Naive thymus-derived CD4-positive, alpha-beta T cell (primary cell): ENCODE measurements at regions not wholly inside any gene's neighbourhood (a gene's known extent, or its start where the extent isn't known, plus 50 kb on each side); places are given as distances from the start of the nearest gene placed in this dataset.
"Not testable (repeated sequence)": the region's sequence is repeated elsewhere in the genome, so short reads cannot be mapped to it uniquely, and the experiment has no call there.

Source experiments
- ATAC-seq: fragments of 150-1000 bp; cut with Tn5 transposase; 2 replicates; pipeline ENCODE4 v1.10.0; 2021; ENCODE audit warnings: mild to moderate bottlenecking, moderate library complexity
- CTCF ChIA-PET: fragments of 350-600 bp; sonication (Branson Sonifier 250); formaldehyde crosslinking; loops from one replicate; lab custom pipeline; 2021; ENCODE audit warnings: antibody characterized with exemption; lab: Charles Lee
- POLR2A ChIA-PET: fragments of 350-600 bp; sonication (Branson Sonifier 250); formaldehyde crosslinking; loops from one replicate; lab custom pipeline; 2021; ENCODE audit warnings: antibody characterized with exemption, inconsistent platforms; lab: Charles Lee
- DNase-seq, 9 donors: peaks; one replicate each; pipeline versions ENCODE4 v3.0.0 to v3.0.0-alpha.2; 2020 to 2022; ENCODE audit warnings: mixed read lengths in 1 of 9
- H3K27ac ChIP-seq: one replicate; pipeline ENCODE4 v1.7.0; 2013; ENCODE audit warnings: mild to moderate bottlenecking, low read depth, low read length, moderate library complexity
- H3K27me3 ChIP-seq, 2 donors: one replicate each; pipeline ENCODE4 v1.7.0; 2013; ENCODE audit warnings: low read length in 2 of 2, mild to moderate bottlenecking in 2 of 2, moderate library complexity in 2 of 2; ENCODE audit not compliant: control insufficient read depth in 2 of 2, insufficient read depth in 2 of 2
- H3K36me3 ChIP-seq, 3 experiments: 1 replicate in 2 of 3; 2 replicates in 1 of 3; pipeline ENCODE4 v1.7.0; 2013; ENCODE audit warnings: low read length in 3 of 3, mild to moderate bottlenecking in 3 of 3, moderate library complexity in 1 of 3; ENCODE audit not compliant: insufficient read depth in 3 of 3, control insufficient read depth in 2 of 3
- H3K4me1 ChIP-seq, 2 donors: one replicate each; pipeline ENCODE4 v1.7.0; 2013; ENCODE audit warnings: low read length in 2 of 2, mild to moderate bottlenecking in 2 of 2, moderate library complexity in 1 of 2; ENCODE audit not compliant: control insufficient read depth in 2 of 2, insufficient read depth in 2 of 2
- H3K4me3 ChIP-seq: 2 replicates; pipeline ENCODE4 v1.7.0; 2013; ENCODE audit warnings: mild to moderate bottlenecking, low read length
- H3K9me3 ChIP-seq, 3 experiments: 1 replicate in 2 of 3; 2 replicates in 1 of 3; pipeline ENCODE4 v1.7.0; 2013; ENCODE audit warnings: low read length in 3 of 3; ENCODE audit not compliant: control insufficient read depth in 2 of 3
- H3K27ac Mint-ChIP-seq, 9 donors: one replicate each; pipeline ENCODE4 v1.8.0; 2020 to 2022; ENCODE audit warnings: mixed read lengths in 9 of 9, mild to moderate bottlenecking in 8 of 9, moderate library complexity in 5 of 9, inconsistent platforms in 2 of 9
- H3K27me3 Mint-ChIP-seq, 5 donors: one replicate each; pipeline ENCODE4 v1.8.0; 2021 to 2022; ENCODE audit warnings: mixed read lengths in 5 of 5, mild to moderate bottlenecking in 1 of 5
- H3K36me3 Mint-ChIP-seq, 5 donors: one replicate each; pipeline ENCODE4 v1.8.0; 2020 to 2022; ENCODE audit warnings: mixed read lengths in 5 of 5, mild to moderate bottlenecking in 3 of 5, inconsistent platforms in 1 of 5
- H3K4me1 Mint-ChIP-seq, 7 donors: one replicate each; pipeline ENCODE4 v1.8.0; 2020 to 2022; ENCODE audit warnings: mixed read lengths in 7 of 7, mild to moderate bottlenecking in 3 of 7, inconsistent platforms in 1 of 7
- H3K4me3 Mint-ChIP-seq, 10 donors: one replicate each; pipeline ENCODE4 v1.8.0; 2020 to 2022; ENCODE audit warnings: mild to moderate bottlenecking in 10 of 10, mixed read lengths in 10 of 10, moderate library complexity in 6 of 10, inconsistent platforms in 2 of 10
- H3K9me3 Mint-ChIP-seq, 11 donors: one replicate each; pipeline ENCODE4 v1.8.0; 2020 to 2022; ENCODE audit warnings: mixed read lengths in 11 of 11, mild to moderate bottlenecking in 4 of 11, inconsistent platforms in 1 of 11, moderate library complexity in 1 of 11
- intact Hi-C, 2 donors: fragments of 100-400 bp; cut with micrococcal nuclease; formaldehyde crosslinking; loops; one replicate each; pipeline ENCODE4 v1.15.1; 2023

DNA sequence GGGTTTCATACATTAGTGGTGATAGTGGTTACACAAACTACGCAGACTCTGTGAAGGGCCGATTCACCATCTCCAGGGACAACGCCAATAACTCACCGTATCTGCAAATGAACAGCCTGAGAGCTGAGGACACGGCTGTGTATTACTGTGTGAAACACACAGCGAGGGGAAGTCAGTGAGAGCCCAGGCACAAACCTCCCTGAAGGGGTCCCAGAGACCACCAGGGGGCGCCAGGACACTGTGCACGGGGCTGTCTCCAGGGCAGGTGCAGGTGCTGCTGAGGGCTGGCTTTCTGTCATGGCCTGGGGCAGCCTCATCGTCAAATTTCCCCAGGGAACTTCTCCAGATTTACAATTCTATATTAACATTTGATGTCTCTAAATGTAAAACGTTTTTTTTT, 184.6 kb upstream of the TP53TG3C start:
- H3K27ac Mint-ChIP-seq, H3K4me3 ChIP-seq, H3K36me3 ChIP-seq, H3K27ac ChIP-seq, POLR2A ChIA-PET, H3K9me3 Mint-ChIP-seq, H3K4me1 ChIP-seq, intact Hi-C loops, H3K4me3 Mint-ChIP-seq, H3K9me3 ChIP-seq, CTCF ChIA-PET, H3K36me3 Mint-ChIP-seq, H3K4me1 Mint-ChIP-seq, H3K27me3 Mint-ChIP-seq, H3K27me3 ChIP-seq, ATAC-seq: not testable (repeated sequence)
- DNase-seq = peak in 1 of 9 donors; percentile 24

GRCh38 chr16:33027121-33027520, 166.9 kb upstream of the TP53TG3C start:
- CTCF ChIA-PET, H3K4me3 Mint-ChIP-seq, H3K4me3 ChIP-seq, H3K27ac Mint-ChIP-seq, DNase-seq, H3K27ac ChIP-seq, H3K36me3 Mint-ChIP-seq, H3K9me3 ChIP-seq, H3K36me3 ChIP-seq, H3K4me1 Mint-ChIP-seq, intact Hi-C loops, H3K27me3 Mint-ChIP-seq, H3K9me3 Mint-ChIP-seq, ATAC-seq, H3K4me1 ChIP-seq, H3K27me3 ChIP-seq, POLR2A ChIA-PET: not testable (repeated sequence)

GRCh38 chr16:33027941-33028340, 166.1 kb upstream of the TP53TG3C start:
- H3K9me3 ChIP-seq, POLR2A ChIA-PET, intact Hi-C loops, H3K4me3 Mint-ChIP-seq, H3K36me3 ChIP-seq, H3K27me3 Mint-ChIP-seq, ATAC-seq, H3K27ac ChIP-seq, H3K4me1 Mint-ChIP-seq, H3K4me3 ChIP-seq, H3K9me3 Mint-ChIP-seq, DNase-seq, CTCF ChIA-PET, H3K27me3 ChIP-seq, H3K4me1 ChIP-seq, H3K36me3 Mint-ChIP-seq, H3K27ac Mint-ChIP-seq: not testable (repeated sequence)

- H3K9me3 Mint-ChIP-seq, CTCF ChIA-PET, H3K27me3 Mint-ChIP-seq: not testable (repeated sequence)
Measured at GRCh38 chr16:33028707-33029390, 165.2 kb upstream of the TP53TG3C start.

GRCh38 chr16:33048849-33049248, 145.2 kb upstream of the TP53TG3C start:
- H3K27me3 Mint-ChIP-seq, DNase-seq, H3K4me1 Mint-ChIP-seq, H3K36me3 Mint-ChIP-seq, ATAC-seq, H3K4me1 ChIP-seq, H3K9me3 ChIP-seq, H3K27ac Mint-ChIP-seq, H3K9me3 Mint-ChIP-seq, intact Hi-C loops, H3K27ac ChIP-seq, H3K4me3 ChIP-seq, CTCF ChIA-PET, H3K27me3 ChIP-seq, H3K36me3 ChIP-seq, H3K4me3 Mint-ChIP-seq, POLR2A ChIA-PET: not testable (repeated sequence)

More at GRCh38 chr16:33028707-33029390, 165.2 kb upstream of the TP53TG3C start:
- H3K36me3 Mint-ChIP-seq, H3K4me1 Mint-ChIP-seq, ATAC-seq, H3K4me1 ChIP-seq, POLR2A ChIA-PET, H3K27ac Mint-ChIP-seq, H3K36me3 ChIP-seq, intact Hi-C loops, H3K4me3 Mint-ChIP-seq, DNase-seq, H3K27ac ChIP-seq, H3K9me3 ChIP-seq, H3K27me3 ChIP-seq, H3K4me3 ChIP-seq: not testable (repeated sequence)

DNA sequence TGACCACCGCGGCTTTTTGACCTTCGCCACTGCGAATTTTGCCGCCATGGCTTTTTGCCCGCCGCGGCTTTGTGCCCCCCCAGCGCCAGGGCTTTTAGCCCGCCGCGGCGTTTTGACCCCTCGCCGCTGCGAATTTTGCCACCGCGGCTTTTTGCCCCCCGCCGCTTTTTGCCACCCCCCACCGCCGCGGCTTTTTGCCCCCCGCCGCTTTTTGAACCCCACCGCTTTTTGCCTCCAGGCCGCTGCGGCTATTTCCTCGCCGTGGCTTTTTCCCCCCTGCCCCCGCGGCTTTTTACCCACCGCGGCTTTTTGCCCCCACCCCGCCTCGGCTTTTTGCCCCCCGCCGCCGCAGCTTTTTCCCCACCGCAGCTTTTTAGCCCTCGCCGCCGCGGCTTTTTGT, 134.8 kb upstream of the TP53TG3C start:
- H3K4me1 Mint-ChIP-seq = no peaks in the 10 kb centered on the region
- no peaks in the 10 kb centered on the region for H3K36me3 Mint-ChIP-seq
- H3K4me3 Mint-ChIP-seq = no peak overlapping the region
- no peaks in the 10 kb centered on the region for H3K36me3 ChIP-seq
- no peak overlapping the region for H3K4me3 ChIP-seq
- intact Hi-C loops = no loop called here
- DNase-seq (no peak), ATAC-seq (no peak)
- H3K9me3 Mint-ChIP-seq = no peaks in the 10 kb centered on the region
- H3K27me3 ChIP-seq = no peaks in the 10 kb centered on the region
- CTCF ChIA-PET = no interaction called here
- no peak overlapping the region for H3K27ac ChIP-seq
- POLR2A ChIA-PET = no interaction called here
- no peaks in the 10 kb centered on the region for H3K9me3 ChIP-seq
- no peaks in the 10 kb centered on the region for H3K4me1 ChIP-seq
- no peaks in the 10 kb centered on the region for H3K27me3 Mint-ChIP-seq
- H3K27ac Mint-ChIP-seq = no peak overlapping the region

GRCh38 chr16:33059654-33060421, 134.2 kb upstream of the TP53TG3C start:
- H3K4me1 Mint-ChIP-seq, DNase-seq, H3K4me3 Mint-ChIP-seq, H3K4me3 ChIP-seq, H3K36me3 ChIP-seq, H3K27me3 Mint-ChIP-seq, H3K36me3 Mint-ChIP-seq, H3K9me3 ChIP-seq, intact Hi-C loops, H3K27me3 ChIP-seq, POLR2A ChIA-PET, H3K27ac ChIP-seq, H3K4me1 ChIP-seq, H3K27ac Mint-ChIP-seq, CTCF ChIA-PET, ATAC-seq, H3K9me3 Mint-ChIP-seq: not testable (repeated sequence)
